ENCODE measurements at regions not wholly inside any gene's neighbourhood (a gene's known extent, or its start where the extent isn't known, plus 50 kb on each side); places are given as distances from the start of the nearest gene placed in this dataset.

GRCh38 chr20:48471176-48471575 is 356.6 kb downstream of the PREX1 start:
- Histone ChIP-seq H3K9ac (ENCODE audit: control insufficient read depth, insufficient read depth, low read length) (no peak overlapping the region), H4K20me1 (ENCODE audit: control insufficient read depth, insufficient read depth) (no peaks in the 10 kb centered on the region), H3K4me3 (no peak overlapping the region), H3K9me3 (replicated peaks; ENCODE audit: control insufficient read depth, insufficient read depth, low read length) (no peaks in the 10 kb centered on the region; the same call in 2 of the 3 replicates), H3K36me3 (ENCODE audit: control insufficient read depth in 2 of 2, insufficient read depth in 2 of 2, low read length in 1 of 2) (no peaks in the 10 kb centered on the region), H3K27me3 (replicated peaks in 1 of 2; ENCODE audit: control insufficient read depth in 2 of 2, insufficient read depth in 2 of 2, low read length in 1 of 2) (no peaks in the 10 kb centered on the region; a peak in 2 of 4 replicates), H3K27ac (ENCODE audit: control insufficient read depth, insufficient read depth) (no peak overlapping the region), H3K4me1 (ENCODE audit: control insufficient read depth, insufficient read depth, low read length) (no peaks in the 10 kb centered on the region), H2AFZ (ENCODE audit: control insufficient read depth, low read depth, low read length) (no peak overlapping the region), H3K4me2 (ENCODE audit: control insufficient read depth, insufficient read depth) (no peak overlapping the region), H3K79me2 (ENCODE audit: control insufficient read depth, insufficient read depth, low read length) (no peaks in the 10 kb centered on the region)
- FAIRE-seq (no peak), ATAC-seq (no peak), DNase-seq (ENCODE audit: low read depth, low spot score) (no peak)
- ChIA-PET CTCF (no interaction called here), RAD21 (ENCODE audit: unreplicated experiment) (no interaction called here), SMC1A (ENCODE audit: uncharacterized antibody, unreplicated experiment) (interaction anchor here (1.1 kb wide), 1 partner anchor 31 kb away, joined by 3 read pairs; no protein-coding TSS in a partner anchor), POLR2A (no interaction called here)
- in situ Hi-C loops (cut with MboI) (no loop called here), intact Hi-C loops (cut with micrococcal nuclease; ENCODE audit: unreplicated experiment) (no loop called here)
- no TSS peak for BruUV-seq (replicated peaks)
- 29% methylated on average over 5 of the region's 5 CpGs for WGBS (ENCODE audit: insufficient coverage, insufficient replicate concordance, low lambda C conversion rate, missing lambda C conversion rate)
- TF ChIP-seq ATF2 (IDR thresholded peaks at IDR 0.05; ENCODE audit: low read length), result no peak
- TF ChIP-seq KAT2A (conservative IDR thresholded peaks at IDR 0.05; ENCODE audit: control insufficient read depth, low read depth, low read length), result no peak
- TF ChIP-seq POLR2AphosphoS5 (IDR thresholded peaks at IDR 0.05; ENCODE audit: low read length), result no peak
- TF ChIP-seq CTCF (IDR thresholded peaks at IDR 0.05 in 2 of 3, conservative IDR thresholded peaks at IDR 0.05 in 1 of 3; ENCODE audit: control insufficient read depth in 2 of 3, extremely low read depth in 1 of 3, insufficient read depth in 1 of 3, low read depth in 3 of 3, low read length in 3 of 3), result no peak
- no peak for TF ChIP-seq ZNF274 (IDR thresholded peaks at IDR 0.05; ENCODE audit: insufficient read depth, insufficient read length)
- TF ChIP-seq, protein P1, sequence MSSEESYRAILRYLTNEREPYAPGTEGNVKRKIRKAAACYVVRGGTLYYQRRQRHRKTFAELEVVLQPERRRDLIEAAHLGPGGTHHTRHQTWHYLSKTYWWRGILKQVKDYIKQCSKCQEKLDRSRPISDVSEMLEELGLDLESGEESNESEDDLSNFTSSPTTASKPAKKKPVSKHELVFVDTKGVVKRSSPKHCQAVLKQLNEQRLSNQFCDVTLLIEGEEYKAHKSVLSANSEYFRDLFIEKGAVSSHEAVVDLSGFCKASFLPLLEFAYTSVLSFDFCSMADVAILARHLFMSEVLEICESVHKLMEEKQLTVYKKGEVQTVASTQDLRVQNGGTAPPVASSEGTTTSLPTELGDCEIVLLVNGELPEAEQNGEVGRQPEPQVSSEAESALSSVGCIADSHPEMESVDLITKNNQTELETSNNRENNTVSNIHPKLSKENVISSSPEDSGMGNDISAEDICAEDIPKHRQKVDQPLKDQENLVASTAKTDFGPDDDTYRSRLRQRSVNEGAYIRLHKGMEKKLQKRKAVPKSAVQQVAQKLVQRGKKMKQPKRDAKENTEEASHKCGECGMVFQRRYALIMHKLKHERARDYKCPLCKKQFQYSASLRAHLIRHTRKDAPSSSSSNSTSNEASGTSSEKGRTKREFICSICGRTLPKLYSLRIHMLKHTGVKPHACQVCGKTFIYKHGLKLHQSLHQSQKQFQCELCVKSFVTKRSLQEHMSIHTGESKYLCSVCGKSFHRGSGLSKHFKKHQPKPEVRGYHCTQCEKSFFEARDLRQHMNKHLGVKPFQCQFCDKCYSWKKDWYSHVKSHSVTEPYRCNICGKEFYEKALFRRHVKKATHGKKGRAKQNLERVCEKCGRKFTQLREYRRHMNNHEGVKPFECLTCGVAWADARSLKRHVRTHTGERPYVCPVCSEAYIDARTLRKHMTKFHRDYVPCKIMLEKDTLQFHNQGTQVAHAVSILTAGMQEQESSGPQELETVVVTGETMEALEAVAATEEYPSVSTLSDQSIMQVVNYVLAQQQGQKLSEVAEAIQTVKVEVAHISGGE (CRISPR knock-in tag; IDR thresholded peaks at IDR 0.05), result no peak
- no peak for TF ChIP-seq NKRF (conservative IDR thresholded peaks at IDR 0.05)
- TF ChIP-seq ATF3 (IDR thresholded peaks at IDR 0.05; ENCODE audit: borderline replicate concordance, extremely low read depth, low read depth, low read length), result no peak
- TF ChIP-seq SIX5 (IDR thresholded peaks at IDR 0.05; ENCODE audit: low read depth, low read length, severe bottlenecking), result no peak
- no peak for TF ChIP-seq STAT1 (conservative IDR thresholded peaks at IDR 0.05)
- no peak for TF ChIP-seq EED (IDR thresholded peaks at IDR 0.05; ENCODE audit: low read depth)
